Neural cell (in vitro differentiated cells): ENCODE measurements at regions not wholly inside any gene's neighbourhood (a gene's known extent, or its start where the extent isn't known, plus 50 kb on each side); places are given as distances from the start of the nearest gene placed in this dataset.

Experiments used
- POLR2AphosphoS5 ChIP-seq: IDR thresholded peaks from 2 replicates; pipeline ENCODE4 v1.6.1; 2012
- TF ChIP-seq, protein P1 (sequence below): fragments of 450-650 bp; IDR thresholded peaks from 2 replicates; pipeline ENCODE4 v1.5.1; 2014; ENCODE audit warnings: antibody characterized with exemption, mild to moderate bottlenecking, moderate library complexity; ENCODE audit not compliant: poor library complexity, severe bottlenecking

DNA sequence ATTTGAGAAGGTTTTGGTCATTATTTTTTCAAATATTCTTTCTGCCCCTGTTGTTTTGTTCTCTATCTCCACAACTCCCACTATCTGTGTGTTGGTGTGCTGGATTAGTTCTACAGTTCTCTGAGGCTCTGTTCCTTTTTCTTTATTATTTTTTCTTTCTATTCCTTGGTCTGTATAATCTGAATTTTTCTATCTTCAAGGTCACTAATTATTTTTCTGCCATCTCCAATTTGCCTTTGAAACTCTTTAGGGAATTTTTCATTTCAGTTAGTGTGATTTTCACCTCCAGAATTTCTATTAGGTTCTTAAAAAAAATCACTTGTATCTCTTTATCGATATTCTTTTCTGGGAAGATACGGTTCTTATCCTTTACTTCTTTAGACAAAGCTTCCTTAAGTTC is 82.1 kb upstream of the GGTLC1 start:
- TF ChIP-seq, protein P1, sequence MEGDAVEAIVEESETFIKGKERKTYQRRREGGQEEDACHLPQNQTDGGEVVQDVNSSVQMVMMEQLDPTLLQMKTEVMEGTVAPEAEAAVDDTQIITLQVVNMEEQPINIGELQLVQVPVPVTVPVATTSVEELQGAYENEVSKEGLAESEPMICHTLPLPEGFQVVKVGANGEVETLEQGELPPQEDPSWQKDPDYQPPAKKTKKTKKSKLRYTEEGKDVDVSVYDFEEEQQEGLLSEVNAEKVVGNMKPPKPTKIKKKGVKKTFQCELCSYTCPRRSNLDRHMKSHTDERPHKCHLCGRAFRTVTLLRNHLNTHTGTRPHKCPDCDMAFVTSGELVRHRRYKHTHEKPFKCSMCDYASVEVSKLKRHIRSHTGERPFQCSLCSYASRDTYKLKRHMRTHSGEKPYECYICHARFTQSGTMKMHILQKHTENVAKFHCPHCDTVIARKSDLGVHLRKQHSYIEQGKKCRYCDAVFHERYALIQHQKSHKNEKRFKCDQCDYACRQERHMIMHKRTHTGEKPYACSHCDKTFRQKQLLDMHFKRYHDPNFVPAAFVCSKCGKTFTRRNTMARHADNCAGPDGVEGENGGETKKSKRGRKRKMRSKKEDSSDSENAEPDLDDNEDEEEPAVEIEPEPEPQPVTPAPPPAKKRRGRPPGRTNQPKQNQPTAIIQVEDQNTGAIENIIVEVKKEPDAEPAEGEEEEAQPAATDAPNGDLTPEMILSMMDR, result no peak
- TF ChIP-seq POLR2AphosphoS5, result no peak
